Ishikawa (cell line): ENCODE measurements at regions not wholly inside any gene's neighbourhood (a gene's known extent, or its start where the extent isn't known, plus 50 kb on each side); places are given as distances from the start of the nearest gene placed in this dataset.

Source experiments
- CEBPB ChIP-seq: IDR thresholded peaks from 2 replicates; pipeline ENCODE4 v1.6.1; 2012
- CREB1 ChIP-seq: IDR thresholded peaks from 2 replicates; pipeline ENCODE4 v1.6.1; 2012; ENCODE audit warnings: low read depth
- EGR1 ChIP-seq: IDR thresholded peaks from 2 replicates; pipeline ENCODE4 v1.6.1; 2012
- EP300 ChIP-seq: IDR thresholded peaks from 2 replicates; pipeline ENCODE4 v1.6.1; 2012; ENCODE audit warnings: borderline replicate concordance
- FOXM1 ChIP-seq: IDR thresholded peaks from 2 replicates; pipeline ENCODE4 v1.6.1; 2012; ENCODE audit warnings: low read depth, borderline replicate concordance
- NFIC ChIP-seq: IDR thresholded peaks from 2 replicates; pipeline ENCODE4 v1.6.1; 2012
- RAD21 ChIP-seq: IDR thresholded peaks from 2 replicates; pipeline ENCODE4 v1.6.1; 2012; ENCODE audit warnings: low read depth
- TAF1 ChIP-seq: IDR thresholded peaks from 2 replicates; pipeline ENCODE4 v1.6.1; 2012; ENCODE audit warnings: low read depth, mild to moderate bottlenecking
- TCF12 ChIP-seq: IDR thresholded peaks from 2 replicates; pipeline ENCODE4 v1.6.1; 2012; ENCODE audit warnings: low read depth
- TEAD4 ChIP-seq: IDR thresholded peaks from 2 replicates; pipeline ENCODE4 v1.6.1; 2012
- YY1 ChIP-seq: IDR thresholded peaks from 2 replicates; pipeline ENCODE4 v1.6.1; 2012; ENCODE audit warnings: low read depth
- TF ChIP-seq, protein P1 (sequence below): IDR thresholded peaks from 2 replicates; pipeline ENCODE4 v1.6.1; 2012; ENCODE audit warnings: low read depth, mild to moderate bottlenecking
- TF ChIP-seq, protein P2 (sequence below): IDR thresholded peaks from 2 replicates; pipeline ENCODE4 v1.6.1; 2012
- TF ChIP-seq, protein P3 (sequence below): IDR thresholded peaks from 2 replicates; pipeline ENCODE4 v1.6.1; 2012

DNA sequence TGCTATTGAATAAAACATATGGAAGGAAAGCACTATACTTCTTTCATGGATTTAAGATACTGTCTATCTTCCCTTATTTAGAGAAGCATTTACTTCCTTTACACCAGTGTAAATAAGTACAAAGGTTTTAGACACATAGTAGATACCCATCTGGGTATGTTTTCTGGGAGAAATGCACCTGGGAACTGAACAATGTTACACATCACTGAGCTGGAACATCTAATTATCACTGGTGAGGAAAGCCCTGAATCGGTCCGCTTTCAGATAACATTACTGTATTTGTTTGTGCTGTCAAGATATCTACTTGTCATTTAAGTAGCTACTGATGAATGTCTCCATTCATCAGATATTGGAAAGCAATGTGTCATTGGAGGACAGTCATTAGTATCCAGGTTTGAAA, 964.7 kb upstream of the PTPRD start:
- TF ChIP-seq TAF1: no peak
- no peak for TF ChIP-seq EP300
- no peak for TF ChIP-seq FOXM1
- TF ChIP-seq, protein P1, sequence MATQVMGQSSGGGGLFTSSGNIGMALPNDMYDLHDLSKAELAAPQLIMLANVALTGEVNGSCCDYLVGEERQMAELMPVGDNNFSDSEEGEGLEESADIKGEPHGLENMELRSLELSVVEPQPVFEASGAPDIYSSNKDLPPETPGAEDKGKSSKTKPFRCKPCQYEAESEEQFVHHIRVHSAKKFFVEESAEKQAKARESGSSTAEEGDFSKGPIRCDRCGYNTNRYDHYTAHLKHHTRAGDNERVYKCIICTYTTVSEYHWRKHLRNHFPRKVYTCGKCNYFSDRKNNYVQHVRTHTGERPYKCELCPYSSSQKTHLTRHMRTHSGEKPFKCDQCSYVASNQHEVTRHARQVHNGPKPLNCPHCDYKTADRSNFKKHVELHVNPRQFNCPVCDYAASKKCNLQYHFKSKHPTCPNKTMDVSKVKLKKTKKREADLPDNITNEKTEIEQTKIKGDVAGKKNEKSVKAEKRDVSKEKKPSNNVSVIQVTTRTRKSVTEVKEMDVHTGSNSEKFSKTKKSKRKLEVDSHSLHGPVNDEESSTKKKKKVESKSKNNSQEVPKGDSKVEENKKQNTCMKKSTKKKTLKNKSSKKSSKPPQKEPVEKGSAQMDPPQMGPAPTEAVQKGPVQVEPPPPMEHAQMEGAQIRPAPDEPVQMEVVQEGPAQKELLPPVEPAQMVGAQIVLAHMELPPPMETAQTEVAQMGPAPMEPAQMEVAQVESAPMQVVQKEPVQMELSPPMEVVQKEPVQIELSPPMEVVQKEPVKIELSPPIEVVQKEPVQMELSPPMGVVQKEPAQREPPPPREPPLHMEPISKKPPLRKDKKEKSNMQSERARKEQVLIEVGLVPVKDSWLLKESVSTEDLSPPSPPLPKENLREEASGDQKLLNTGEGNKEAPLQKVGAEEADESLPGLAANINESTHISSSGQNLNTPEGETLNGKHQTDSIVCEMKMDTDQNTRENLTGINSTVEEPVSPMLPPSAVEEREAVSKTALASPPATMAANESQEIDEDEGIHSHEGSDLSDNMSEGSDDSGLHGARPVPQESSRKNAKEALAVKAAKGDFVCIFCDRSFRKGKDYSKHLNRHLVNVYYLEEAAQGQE: no peak
- TF ChIP-seq, protein P2, sequence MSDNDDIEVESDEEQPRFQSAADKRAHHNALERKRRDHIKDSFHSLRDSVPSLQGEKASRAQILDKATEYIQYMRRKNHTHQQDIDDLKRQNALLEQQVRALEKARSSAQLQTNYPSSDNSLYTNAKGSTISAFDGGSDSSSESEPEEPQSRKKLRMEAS: no peak
- TF ChIP-seq, protein P3, sequence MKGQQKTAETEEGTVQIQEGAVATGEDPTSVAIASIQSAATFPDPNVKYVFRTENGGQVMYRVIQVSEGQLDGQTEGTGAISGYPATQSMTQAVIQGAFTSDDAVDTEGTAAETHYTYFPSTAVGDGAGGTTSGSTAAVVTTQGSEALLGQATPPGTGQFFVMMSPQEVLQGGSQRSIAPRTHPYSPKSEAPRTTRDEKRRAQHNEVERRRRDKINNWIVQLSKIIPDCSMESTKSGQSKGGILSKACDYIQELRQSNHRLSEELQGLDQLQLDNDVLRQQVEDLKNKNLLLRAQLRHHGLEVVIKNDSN: no peak
- TF ChIP-seq CEBPB: no peak
- TF ChIP-seq CREB1: no peak
- no peak for TF ChIP-seq RAD21
- TF ChIP-seq TEAD4: no peak
- TF ChIP-seq TCF12: no peak
- no peak for TF ChIP-seq YY1
- no peak for TF ChIP-seq NFIC
- TF ChIP-seq EGR1: no peak
